ENCODE measurements at regions not wholly inside any gene's neighbourhood (a gene's known extent, or its start where the extent isn't known, plus 50 kb on each side); places are given as distances from the start of the nearest gene placed in this dataset.
"Not testable (repeated sequence)": the region's sequence is repeated elsewhere in the genome, so short reads cannot be mapped to it uniquely, and the experiment has no call there.

DNA sequence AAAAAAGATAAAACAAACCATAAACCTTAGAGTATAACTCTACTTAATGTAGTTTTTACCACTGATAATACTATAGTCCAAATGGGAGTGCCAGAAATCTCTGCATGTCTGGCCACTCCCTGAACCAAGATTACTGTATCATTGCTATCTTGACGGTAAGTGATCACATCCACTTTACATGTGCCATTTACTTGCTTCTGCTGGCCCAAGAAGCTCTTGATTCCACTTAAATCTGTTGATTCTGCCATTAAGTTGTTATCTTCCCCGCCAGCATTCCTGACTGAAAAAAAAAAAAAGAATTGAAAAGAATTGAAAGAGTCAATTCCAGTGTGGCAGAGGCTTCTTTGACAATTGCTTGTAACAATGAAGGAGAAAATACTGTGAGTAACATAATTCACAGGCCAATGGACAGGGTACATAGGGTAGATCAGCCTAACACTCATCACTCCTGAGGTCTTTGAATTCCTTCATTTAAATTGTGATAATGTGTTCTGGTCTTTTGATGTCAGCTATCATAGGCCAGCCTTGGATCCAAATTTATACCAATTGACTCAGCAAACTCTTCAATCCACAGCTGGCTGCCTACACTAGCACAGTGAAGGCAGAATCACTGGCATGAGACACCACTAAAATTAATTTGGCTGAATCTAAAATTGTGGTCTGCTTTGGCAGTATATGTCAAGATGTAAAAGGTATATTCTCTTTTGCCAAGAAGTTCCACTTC lies 665.2 kb upstream of the FLRT2 start:
- DNase-seq (ENCODE audit: low spot score): no peak

DNA sequence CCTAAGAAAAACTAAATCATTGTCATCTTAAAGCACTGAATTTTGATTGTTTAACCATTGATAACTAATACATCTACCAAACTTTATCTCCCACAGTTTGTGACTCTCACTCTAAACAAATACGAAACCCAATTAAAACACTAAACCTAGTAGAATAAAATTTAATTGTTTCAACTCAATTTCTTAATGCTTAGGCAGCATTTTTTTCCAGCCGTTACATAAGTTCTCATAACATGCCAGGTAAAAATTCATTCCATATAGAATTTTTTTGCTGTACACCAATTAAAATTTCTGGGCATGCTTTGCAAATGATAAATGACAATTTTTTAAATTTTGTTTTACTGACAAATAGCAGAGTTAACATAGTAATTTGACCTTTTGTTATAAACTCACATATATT lies 658.2 kb upstream of the FLRT2 start:
- no peak for DNase-seq (ENCODE audit: low spot score)

DNA sequence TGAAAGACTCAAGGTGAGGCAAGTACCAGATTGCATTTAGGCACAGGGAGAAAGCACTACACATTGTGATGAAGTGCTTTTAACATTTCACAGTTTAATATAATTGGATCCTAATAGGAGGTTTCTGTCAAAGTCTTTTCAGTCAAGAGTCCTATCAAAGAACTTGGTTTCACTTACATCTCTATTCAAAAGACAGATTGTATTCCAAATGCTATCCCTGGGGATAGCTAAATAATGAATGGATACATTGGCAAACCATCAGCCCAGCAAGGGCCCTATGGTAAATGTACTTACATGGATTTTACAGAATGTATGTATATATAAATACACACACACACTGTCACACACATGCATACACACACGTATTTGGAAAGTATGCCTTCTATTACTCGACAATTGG lies 655.5 kb upstream of the FLRT2 start:
- no peak for DNase-seq (ENCODE audit: low spot score)

DNA sequence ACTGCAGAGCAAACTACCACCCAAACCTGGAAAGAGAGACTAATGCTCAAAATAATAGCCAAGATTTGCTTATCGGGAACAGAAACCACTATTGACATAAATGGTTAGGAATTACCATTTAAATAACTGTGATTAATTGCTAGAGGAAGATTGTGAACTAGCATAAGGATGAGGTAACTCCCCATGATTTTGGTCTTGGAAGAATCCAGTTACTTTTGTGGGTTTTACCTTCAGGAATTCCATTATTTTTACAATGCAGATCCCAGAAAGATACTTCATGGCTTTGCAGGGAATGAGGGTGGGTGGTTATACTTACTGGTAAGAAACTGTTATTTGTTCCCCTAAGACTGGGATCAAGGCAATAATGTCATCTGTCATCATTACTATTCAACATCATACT lies 652.9 kb upstream of the FLRT2 start:
- DNase-seq (ENCODE audit: low spot score): no peak

DNA sequence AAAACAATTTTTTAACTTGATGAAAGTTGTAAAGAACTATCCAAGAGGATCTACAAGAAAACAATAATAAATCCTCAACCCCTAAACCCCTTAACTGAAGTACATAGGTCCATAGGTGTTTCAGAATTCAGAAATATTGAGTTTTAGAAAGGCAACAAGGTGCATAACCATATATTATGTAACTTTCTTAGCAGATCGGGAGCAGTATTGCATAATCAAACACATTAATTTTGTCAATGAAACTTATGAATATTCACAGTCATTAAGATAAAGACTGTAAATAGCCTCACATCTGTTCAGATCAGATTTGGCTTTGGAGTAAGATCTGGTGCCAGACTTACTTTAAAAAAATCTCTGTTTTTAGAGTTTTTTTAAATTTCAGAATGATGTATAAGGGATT lies 647.1 kb upstream of the FLRT2 start:
- DNase-seq (ENCODE audit: low spot score): no peak

DNA sequence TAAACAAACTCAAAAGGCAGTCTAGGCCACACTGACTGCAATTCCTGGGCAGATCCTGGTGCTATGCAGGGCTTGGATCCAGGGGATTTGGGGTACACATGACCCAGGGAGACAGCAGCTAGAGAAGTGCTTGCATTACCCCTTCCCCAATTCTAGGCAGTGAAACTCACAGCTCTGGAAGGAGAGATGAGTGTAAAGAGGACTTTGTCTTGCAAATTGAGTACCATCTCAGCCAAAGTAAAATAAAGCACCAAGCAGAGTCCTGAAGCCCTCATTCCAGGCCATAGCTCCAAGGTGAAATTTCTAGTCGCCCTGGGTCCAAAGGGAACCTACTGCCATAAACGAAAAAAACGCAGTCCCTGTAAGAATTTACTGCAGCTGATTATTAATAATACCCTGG lies 644.9 kb upstream of the FLRT2 start:
- no peak for DNase-seq (ENCODE audit: low spot score)

DNA sequence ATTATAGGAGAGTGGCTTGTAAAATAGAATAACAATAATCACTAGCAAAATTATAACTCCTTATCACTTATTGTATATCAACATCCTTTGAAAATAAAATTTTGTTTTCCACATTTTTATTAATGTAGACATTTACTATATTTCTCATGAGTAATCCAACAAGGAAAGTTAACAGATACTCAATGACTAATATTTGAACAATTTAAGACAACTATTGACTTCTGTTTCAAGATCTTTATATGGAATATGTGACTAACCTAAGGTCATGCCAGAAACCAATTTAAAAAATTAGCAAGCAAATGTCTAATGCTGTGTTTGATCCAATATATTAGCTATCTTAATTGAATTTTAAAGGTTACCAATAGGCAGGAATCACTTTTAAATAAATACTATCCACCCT lies 638.5 kb upstream of the FLRT2 start:
- DNase-seq (ENCODE audit: low spot score): no peak

DNA sequence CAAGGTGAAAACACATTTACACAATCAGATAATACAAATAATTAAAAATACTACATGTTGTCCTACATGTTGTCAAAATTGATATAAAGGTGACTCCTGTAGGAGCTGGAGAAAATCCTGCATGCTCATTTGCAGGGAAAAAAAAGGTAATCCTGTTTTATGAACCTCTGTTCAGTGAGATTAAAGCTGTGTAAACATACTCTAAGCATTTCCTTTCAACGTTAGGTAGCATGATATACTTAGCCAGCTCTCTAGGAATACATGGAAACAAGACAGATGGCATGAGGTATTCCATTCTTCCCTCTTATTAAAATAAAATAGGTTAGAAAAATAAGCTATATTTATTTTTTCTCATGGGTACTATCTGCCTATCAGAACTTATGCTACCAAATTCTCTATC lies 635.7 kb upstream of the FLRT2 start:
- DNase-seq (ENCODE audit: low spot score): no peak

DNA sequence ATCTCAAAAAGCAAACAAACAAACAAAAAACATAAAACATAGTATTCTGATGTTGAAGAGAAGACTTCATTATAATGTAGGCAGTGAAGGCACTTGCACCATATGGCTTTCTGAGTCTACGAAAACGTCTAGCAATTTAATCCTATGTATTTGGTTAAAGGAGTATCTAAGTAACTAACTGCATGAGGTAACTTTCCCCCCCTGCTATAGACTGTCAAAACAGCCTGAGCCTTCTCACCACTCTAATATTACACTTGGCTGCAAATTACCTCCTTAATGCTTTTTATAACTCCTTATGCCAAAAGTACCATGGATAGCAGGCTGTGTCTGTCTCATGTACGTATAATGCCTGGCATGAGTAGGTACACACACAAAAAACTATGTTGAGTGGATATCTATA lies 607.6 kb upstream of the FLRT2 start:
- DNase-seq (ENCODE audit: low spot score): no peak

DNA sequence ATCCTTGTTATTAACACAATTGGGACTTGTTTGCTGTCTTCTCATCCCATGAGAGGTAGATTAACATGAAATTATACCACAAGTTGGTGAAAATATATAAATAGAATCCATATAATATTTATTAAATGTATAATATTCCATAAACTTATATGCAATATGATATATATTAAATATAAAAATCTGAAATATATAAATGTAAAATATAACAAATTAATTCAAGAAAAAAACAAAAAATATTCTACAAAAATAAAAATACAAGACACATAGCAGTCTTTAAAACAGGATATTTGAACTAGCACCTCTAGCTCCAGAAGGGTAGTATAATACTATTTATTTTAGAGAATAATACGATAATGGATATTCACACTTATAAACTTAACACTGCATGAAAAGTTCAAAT lies 603.3 kb upstream of the FLRT2 start:
- DNase-seq (ENCODE audit: low spot score): no peak

DNA sequence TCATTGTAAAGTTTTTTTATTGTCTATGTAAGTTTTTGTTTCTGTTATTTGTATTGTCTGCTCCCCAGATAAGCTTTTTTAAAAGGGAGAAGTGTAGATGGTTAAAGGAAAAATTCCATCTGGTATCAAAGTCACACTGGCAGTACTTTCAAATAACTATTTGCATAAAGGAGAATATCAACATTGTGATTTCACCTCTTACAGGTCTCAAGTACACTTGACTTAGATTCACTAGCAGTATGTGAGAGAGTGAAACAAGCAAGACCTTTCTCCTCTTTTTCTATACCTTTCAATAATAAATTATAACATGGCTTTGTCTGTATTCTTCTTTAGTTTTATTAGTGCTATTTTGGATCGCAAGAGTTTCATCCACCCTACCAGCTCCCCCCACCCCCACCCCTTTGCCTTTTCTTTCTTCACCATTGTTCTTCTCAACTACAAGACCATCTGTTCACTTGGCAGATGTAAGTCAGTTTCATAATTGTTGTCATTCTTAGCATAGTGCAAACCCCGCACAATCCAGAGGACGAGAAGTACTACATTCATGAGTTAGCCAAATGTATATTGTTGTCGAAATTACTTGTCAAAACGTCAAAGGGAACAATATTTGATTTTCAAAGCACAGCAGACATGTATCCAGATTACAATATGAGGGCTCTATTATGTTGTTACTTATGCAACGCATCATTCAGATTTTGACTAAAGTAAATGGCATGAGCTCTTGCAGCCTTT lies 602.7 kb upstream of the FLRT2 start:
- DNase-seq (ENCODE audit: low spot score): no peak

DNA sequence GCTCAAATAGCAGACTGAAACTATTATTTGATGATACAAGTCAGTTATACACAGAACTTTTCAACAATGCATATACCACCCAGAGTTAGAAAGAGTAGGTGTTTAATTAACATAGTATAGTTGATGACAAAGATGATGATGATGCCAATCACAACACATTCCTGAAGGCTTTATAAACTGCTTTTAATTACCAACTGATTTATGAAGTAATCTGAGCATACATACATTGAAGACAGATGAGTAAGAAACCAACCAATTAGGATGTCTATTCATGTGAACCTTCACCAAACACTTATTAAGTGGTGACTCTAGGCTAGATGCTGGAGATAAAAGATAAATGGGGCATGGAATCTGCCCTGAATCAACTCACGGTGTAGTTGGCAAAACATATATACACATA lies 600.9 kb upstream of the FLRT2 start:
- DNase-seq (ENCODE audit: low spot score): no peak

DNA sequence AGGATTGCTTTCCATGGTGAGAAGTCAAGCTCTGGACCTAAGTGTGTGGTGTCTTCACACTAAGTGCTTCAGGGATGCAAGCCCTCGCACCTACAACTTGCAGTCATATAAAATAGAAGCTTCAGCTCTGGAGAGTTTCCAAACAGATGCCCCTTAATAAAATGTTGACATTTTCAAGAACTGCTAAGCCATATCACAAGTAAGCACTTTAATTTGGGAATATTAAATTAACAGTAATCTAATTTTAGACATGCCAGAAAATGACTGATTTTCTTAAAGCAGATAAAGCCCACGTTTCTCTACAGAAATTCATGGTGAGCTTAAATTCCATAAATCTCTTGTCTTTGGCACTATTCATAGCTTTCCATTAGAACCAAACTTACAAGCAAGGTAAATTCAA lies 600.1 kb upstream of the FLRT2 start:
- DNase-seq (ENCODE audit: low spot score): no peak

DNA sequence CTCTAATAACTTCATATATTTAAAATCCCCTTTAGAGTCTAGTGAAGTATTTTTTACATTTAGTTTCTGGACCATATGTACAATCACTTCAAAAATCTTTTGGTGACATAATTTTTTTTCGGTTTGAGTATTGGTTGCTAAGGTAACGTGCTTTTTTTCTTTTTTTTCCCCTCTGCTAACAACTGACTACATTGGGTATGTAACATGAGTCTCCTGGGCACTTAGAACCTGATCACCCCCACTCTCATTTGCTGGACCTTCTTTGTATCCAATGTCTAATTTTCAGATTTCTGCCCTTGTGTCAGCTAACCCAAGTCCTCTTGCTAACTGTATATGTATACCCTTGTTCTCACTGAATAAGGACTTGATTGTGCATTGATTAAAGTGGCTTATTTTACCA lies 592.9 kb upstream of the FLRT2 start:
- DNase-seq (ENCODE audit: low spot score): no peak

DNA sequence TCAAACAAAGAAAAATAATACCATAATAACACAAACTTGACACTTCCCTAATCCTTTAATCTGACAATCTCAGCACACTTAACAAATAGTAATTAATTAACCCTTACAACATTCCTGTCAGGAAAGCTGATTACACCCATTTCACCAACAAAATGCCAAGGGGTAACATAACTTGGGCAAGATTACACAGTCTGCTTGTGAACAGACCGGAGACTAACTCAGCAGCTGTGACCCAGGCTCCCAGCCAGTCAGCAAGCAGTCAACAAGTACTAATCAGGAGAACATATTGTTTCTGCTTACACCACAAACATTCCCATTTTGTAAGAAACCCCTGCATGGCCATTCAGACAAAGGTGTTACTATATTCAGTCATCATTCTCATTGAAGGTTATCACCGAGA lies 592.5 kb upstream of the FLRT2 start:
- DNase-seq (ENCODE audit: low spot score): no peak

DNA sequence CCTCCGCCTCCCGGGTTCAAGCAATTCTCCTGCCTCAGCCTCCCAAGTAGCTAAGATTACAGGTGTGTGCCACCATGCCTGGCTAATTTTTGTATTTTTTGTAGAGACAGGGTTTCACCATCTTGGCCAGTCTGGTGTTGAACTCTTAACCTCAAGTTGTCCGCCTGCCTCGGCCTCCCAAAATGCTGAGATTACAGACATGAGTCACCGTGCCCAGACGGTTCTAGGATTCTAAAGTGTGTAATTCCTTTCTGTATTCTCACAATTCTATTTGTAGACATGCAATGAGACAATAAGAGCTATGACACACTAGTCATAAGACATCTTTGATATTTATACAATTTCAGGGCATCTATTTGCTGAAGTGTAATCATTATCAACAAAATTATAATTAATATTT lies 585.0 kb upstream of the FLRT2 start:
- not testable (repeated sequence) for DNase-seq (ENCODE audit: low spot score)

DNA sequence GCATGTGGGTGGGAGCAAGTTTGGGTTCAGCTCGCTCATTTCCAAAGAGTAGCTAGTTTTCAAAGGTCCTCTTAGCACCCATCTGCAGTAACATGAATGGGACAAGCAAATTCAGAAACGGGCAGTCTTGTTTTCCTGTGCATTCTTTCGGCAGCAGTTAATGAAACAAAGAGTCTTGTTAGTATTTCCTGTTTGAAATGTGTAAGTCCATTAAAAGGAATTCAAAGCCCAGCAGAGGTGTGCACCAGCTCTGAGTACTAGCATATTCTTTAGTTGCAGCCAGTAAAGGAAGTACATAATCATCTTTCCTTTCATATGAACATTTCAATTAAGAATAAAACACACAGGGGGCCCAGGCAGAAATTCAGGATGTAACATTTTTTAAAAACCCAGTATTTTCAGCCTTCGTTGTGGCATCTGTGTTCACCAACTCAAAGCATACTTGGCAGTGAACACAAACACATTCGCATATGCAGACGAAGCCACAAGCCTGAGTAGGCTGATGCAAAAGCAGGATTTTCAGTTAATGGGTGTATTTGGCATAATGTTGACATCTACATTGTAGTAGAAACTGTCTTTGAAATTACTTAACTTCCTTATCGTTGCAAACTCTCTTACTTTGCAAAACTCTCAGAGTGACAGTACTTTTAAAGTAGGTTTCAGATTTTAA lies 570.0 kb upstream of the FLRT2 start:
- no peak for DNase-seq (ENCODE audit: low spot score)

DNA sequence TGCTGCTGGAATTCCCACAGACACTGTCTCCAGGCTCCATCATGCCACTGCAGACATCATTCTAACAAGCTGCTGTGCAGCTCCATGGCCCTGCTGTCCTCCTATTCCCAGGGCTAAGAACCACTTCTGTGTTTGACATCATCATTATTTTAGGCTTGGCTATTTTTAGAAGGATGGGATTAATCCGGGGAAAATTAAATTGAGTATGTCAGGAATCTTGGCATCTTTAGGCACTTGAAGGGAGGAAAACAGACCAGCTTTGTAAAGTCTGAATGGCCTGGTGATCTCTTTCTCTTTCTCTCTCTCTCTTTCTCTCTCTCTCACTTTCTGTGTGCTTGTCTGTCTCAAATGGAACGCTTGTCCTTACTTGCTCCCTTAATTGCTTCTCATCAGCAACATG lies 568.3 kb upstream of the FLRT2 start:
- DNase-seq (ENCODE audit: low spot score): no peak

DNA sequence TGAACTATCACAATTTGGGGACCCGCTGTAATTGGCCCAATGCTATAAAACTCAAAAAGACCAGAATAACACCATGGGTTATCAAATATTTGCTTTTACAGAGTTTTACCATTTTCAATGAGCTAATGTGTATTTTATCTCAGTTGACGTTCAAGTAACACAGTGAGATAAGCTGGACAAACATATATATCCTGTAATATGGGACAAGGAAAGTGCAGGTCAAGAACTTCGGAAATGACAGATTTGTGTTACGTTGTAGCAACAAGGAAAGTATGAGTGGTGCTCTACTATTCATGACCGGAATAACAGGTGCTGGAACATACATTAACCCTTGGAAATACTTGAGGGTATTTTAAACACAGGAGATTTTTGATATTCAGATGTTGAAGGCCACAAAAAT lies 566.4 kb upstream of the FLRT2 start:
- DNase-seq (ENCODE audit: low spot score): no peak

DNA sequence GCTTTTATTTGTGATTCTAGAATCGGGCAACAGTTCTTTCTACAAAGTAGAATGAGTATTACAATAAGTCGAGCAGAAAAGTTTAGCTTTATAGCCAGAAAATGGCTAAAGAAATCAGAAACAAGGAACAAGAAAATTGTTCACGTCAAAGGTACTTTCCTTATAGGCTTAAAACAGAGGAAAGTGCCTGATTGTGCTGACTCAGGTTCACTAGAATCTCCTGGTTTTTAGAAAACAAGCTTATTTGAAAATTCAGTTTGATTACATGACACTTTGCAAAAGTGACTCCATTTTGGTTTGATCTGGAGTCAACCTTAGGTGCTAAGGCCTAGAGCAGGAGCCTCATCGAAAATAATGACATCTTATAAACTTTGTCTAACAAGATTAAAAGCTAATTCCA lies 564.7 kb upstream of the FLRT2 start:
- no peak for DNase-seq (ENCODE audit: low spot score)

DNA sequence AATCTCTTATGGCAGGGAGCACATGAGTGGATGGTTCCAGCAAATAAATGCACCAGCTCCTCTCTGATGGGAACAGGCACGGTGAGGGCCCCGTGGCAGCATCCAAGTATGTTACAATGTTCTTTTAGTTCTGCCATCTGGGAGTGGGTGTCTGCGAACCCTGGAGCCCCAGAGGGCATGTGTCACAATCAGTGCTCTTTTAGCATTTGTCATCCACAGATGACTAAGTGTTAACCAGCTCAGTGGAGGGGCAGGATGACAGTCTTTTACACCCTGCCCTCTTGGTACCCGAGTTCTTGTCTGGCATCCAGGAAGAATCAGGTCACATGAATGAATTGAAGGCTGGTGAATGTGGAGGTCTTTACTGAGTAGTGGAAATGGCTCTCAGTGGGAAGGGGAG lies 560.4 kb upstream of the FLRT2 start:
- DNase-seq (ENCODE audit: low spot score): no peak

DNA sequence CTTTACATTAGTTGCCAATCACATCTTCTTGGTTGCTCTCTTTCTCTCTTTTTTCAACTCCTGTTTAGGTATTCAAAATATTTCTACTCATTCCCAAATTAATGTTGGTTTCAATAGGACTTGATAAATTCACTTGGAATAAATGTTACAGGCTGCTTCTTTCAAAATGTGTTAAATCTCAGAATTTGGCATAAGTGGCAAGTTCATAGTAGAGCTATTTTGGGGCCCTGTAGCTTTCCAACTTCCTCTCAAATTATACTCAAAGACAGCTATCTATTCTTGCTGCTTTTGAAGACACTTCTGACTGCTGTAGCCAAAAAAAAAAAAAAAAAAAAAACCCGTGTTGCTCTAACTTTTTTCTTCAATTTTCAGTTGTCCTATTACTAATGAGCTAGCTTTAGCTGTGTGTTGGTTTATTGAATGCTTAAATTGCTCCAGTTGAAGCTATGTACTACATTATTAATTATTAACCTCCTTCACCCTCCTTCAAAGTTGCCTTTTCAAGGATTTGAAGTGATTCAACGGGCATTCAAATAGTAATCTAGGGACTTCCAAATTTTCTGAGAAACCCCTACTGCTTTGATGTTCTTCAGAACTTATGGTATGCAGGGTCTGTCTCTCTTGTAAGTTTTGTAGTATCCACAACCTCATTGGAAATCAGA lies 554.6 kb upstream of the FLRT2 start:
- DNase-seq (ENCODE audit: low spot score): no peak

DNA sequence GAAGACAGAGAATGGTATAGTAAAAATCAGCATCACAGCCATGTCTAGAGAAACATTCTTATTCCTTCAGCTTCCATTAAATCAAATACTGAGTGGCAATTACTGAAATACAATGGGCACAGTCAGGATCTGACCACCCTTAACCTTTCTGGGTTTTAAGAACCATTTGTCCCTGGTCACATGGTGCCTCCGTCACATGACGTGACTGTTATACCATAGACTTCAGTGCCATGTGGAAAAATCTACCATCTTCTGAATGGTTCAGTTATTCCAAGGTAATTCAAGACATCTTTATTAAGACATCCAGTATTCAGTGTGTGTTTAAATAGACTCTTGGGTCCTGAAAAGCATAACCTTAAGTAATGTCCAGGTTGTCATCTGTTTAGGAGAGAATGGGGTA lies 553.1 kb upstream of the FLRT2 start:
- DNase-seq (ENCODE audit: low spot score): no peak
